Stimulated activated CD4-positive, alpha-beta T cell treated with anti-CD3 and anti-CD28 coated beads, TNF-alpha, amount 100 ng/mL, for 24 hours (primary cell): ENCODE measurements at regions not wholly inside any gene's neighbourhood (a gene's known extent, or its start where the extent isn't known, plus 50 kb on each side); places are given as distances from the start of the nearest gene placed in this dataset.

Experiments
- DNase-seq, 3 experiments: peaks; one replicate each; pipeline ENCODE4 v3.0.0-alpha.2; 2020; ENCODE audit warnings: low read depth in 3 of 3

DNA sequence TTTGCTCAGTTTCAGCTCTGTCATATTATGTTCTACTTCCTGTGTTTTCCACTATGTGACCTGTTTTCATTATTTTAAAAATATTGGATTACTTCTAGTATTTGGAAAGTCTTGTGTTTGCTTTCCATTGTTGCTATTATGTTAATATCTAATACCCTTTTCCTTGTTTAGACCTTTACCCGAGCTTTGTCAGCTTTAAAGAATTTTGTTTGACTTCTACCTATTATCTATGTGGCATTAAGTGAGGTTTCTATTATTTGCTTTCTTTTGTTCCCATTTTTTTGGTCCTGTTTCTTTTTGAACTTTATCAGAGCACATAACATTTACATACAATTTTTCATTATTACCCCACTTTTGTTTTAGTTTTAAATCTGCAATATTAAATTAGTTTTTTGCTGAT is 202.7 kb downstream of the MANEA start:
- DNase-seq = no peak

DNA sequence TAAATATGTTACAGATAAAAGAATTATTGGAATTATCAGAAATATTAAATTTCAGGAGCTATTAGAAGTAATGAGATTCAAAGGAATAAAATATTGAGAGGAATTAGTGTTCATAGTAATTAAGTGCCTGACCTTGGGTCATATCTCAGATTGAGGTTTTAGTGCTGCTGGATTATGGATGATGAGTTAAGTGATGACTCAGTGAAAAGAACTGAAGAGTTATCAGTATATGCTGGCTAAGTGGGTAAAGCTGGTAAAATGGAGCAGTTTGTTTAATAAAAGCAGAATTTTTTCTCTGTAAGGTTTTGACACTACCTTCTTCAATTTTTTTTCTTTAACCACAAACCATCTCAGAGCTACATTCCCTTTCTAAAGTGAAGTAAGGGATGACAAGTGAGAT is 206.7 kb downstream of the MANEA start:
- no peak for DNase-seq

DNA sequence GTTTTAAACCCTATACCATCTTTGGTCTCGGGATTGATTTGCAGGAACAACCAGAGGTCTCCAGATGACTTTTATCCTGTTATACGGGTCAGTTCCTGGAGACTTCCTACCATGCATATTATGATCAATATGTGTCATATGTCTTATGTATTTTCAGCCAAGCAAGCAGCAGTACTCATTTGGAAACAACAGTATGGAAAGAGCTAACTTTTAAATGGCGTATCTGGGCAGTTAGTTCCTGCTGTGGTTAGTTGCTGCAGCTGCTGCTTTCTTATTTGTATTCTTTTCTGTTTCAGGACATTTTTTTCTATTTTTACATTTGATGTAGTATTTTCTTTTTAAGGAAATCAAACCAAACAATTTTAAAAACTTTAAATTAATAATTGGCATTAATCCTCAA is 207.5 kb downstream of the MANEA start:
- no peak for DNase-seq

DNA sequence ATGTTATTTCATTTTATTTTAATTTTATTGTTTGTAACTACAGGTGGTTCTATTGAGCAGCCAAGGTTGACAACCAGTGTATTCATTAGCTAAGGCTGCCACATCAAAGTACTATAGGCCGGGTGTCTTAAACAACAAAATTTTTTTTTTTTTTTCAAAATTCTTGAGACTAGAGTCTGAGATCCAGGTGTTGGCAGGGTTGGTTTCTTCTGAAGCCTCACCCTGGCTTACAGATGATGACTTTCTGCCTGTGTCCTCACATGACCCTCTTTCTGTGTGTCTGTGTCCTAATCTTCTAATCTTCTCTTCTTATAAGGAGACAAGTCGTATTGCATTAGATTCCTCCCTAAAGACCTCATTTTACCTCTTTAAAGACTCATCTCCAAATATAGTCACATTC is 208.4 kb downstream of the MANEA start:
- no peak for DNase-seq

DNA sequence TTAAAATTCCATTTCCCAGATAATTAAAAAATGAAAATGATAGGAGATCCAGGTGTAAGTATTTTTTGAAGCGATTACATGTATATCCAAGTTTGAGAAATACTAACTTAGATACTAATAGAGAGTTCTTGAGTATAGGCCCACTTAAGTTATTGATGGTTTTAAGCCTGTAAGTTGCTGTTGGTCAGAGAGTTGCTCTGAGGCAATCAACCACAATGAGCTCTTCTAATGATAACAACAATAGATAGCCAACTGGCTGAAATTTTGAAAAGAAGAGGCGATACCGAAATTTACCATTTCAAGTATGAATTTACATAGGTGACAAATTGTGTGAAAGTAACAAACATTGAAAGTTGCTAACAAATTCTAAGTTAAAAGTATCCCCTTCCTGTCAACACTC is 209.5 kb downstream of the MANEA start:
- DNase-seq = no peak

DNA sequence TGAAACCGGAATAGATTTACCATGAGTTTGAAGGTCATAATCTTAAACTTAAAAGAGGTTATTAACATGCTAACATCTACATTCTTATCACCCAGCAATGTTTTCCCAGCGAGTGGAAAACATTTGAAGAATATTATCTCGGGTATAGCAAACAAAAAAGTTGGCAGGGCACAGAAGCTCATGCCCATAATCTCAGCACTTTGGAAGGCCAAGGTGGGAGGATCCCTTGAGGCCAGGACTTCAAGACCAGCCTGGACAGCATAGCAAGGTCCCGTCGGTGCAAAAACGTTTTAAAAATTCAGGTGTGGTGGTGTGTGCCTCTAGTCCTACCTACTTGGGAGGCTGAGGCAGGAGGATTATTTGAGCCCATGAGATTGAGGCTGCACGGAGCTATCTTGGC is 213.5 kb downstream of the MANEA start:
- no peak for DNase-seq

DNA sequence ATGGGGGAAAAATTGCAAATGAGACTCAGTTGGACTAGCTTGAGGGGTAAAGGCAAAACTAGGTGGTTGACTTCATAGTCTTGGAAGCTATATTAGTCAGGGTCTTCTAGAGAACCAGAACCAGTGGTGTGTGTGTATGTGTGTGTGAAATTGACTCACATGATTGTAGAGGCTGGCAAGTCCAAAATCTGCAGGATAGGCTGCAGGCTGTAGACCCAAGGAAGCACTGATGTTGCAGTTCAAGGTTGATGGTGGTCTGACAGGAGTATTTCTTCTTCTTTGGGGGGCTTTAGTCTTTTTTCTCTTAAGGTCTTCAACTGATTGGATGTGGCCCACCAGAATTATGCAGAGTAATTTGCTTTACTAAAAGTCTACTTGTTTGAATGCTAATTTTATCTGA is 217.4 kb downstream of the MANEA start:
- DNase-seq = no peak

DNA sequence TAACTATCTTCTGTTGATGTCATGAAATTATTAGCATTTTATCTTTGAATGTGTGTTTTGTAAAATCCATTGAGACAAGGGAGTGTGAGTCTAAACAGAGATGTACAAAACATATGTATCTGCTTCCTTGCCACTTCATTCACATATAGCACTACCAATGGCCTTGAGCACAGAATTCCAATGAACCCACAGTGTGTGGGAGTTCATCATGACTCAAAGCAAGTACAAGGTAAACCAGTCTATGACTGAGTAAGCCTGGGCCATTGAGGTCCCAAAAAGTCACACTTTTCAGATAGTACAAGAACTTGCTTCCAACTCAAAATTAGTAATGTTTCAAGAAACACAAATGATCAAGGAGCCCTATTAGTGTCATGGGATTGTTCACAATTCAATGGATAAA is 218.6 kb downstream of the MANEA start:
- DNase-seq = no peak

DNA sequence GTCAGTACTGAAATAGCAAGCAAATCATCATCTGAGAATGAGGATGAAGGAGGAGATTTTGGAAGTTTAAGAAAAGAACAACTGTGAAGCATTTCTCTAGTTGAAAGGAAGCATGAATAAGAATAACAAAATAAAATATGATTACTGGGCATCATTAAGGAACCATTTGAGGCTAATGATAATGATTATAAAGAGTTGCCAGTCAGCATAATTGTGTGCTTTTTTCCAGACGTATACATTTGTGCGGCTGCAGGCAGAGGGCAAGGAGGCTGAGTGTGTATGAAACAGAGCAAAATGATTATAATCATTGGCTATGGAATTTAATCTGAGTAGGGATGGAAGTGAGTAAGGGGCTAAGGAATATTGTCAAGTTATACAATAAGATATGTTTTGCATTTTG is 218.7 kb upstream of the FUT9 start:
- DNase-seq = no peak

DNA sequence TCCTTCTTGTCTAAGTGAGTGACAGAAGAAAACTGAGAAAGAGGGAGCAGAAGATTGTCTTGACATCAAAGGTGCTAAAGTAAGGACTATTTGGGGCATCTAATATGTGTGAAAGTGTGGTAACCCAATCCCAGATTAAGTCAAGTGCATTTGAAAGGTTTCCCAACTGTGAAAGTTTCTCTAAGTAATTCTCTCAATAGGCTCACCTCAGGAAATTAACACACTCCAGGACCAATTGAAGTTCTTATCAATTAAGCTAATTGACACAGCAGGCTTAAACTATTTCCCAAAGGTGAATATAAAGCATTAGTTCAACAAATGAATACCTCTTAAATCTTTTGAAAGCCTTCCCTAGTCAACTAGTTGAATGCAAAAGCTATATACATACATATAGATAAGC is 212.8 kb upstream of the FUT9 start:
- no peak for DNase-seq

DNA sequence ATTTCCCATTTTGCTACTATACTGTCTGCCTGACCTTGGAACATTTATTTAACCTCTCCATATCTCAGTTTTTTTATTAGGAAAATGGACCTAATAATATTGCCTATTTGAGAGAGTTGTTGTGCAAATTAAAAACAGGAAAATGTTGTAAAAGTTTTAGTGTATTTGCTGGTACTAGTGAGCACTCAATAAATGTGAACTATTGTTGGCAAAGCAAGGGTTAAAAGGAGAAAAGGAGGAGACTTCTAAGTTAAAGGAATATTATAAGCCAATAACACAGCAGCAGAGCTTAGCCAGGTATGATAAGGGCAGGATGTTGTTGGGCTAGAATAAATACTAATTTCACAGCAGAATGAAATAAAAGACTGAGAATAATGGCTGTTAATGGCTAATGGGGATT is 211.9 kb upstream of the FUT9 start:
- DNase-seq = no peak

DNA sequence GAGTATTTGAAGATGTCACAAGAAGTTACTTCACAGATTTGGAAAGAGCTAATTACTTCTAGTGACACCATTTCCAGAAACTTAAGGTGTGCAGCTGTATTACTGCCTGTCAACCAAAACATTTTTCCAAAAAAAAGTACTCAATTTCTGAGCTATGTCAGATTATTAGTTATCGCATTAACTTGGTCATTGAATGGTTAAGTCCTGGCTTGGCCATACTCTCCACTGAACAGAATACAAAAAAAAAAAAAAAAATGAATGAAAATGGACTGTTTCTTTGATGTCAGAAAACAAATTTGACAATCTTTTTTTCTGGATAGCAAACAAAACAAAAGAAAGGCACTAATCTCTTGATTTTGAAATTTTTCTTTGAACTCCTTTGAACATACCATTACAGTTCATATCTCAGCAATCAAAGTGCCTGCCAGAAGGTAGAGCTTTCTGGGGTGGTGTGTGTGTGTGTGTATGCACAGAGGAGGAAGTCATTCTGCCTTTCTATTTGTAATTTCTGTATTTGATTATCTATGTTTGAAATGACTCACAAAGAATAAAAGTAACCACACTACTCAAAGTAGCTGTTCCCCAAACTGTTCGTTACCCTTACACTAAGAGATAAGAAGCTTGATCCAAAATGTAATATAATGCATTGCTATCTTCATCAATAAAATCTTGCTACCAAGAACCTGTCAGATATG is 210.8 kb upstream of the FUT9 start:
- DNase-seq = no peak

DNA sequence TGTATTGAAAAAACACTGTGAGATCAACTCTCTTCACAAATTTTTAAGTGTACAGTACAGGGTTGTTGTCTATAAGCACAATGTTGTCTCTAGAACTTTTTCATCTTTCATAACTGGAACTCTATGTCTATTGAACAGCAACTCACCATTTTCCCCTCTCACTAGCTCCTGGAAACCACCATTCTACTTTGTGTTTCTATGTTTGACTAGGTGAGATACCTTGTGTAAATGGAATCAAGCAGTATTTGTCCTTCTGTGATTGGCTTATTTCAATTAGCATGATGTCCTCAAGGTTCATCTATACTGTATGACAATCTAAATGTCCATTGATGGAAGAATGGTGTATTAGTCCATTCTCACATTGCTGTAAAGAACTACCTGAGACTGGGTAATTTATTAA is 210.1 kb upstream of the FUT9 start:
- DNase-seq = no peak

DNA sequence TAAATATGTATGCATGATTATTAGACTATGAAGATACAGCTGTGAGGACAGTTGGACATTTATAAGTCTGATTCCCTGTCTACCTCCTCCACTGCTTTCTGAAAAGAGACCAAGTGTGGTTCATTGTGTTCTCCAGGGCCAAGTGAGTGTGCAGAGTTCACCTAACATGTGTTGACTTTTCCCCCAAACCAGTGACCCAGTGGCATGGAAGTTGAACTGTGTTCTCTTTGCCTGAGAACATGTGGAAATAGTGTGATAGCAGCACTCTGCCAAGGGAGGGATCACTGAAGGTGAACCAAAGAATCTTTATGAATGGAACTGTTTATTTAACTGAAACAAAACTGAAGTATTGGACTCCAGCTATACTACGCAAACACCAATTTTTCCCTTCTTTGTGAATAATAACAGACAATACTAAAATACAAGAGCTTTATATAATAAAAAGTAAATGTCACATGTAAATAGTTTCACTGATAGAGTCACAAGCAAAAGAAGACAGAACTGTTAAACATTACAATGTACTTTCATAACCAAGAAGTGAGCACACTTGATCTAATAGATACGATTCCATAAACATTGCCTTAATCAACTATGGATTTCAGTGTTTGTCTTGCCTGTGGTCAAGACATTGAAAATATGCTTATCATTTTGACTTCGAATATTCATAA is 200.3 kb upstream of the FUT9 start:
- DNase-seq = no peak

DNA sequence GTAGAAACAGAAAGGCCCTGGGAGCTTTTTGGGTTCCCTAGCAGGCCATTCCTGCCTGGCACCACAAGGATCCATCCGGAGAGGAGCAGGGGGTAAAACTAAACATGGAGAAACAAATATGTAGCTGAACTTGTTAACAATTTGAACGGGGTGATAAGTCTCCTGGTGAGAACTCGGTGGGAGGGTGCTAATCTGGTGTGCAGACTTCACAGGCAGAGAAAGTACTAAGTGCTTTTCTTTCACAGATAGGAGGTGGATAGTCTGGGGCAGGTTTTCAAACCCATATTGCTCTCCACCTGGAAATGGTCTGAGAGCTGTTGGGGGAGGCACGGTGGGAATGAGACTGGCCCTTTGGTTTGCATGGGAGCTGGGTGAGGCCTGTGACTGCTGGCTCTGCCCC is 196.3 kb upstream of the FUT9 start:
- DNase-seq = no peak

DNA sequence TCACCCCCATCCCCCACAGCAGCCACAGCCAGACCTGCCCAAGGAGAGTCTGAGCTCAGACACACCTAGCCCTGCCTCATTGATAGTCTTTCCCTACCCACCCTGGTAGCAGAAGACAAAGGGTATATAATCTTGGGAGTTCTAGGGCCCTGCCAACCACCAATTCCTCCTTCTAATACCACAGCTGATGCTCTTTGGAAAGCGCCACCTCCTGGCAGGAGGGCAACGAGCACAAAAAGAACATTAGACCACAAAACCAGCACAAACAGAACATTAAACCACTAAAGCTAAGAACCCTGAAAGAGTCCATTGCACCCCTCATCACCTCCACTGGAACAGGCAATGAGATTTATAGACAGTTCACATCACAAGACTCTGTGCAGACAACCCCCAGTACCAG is 195.8 kb upstream of the FUT9 start:
- DNase-seq = no peak

DNA sequence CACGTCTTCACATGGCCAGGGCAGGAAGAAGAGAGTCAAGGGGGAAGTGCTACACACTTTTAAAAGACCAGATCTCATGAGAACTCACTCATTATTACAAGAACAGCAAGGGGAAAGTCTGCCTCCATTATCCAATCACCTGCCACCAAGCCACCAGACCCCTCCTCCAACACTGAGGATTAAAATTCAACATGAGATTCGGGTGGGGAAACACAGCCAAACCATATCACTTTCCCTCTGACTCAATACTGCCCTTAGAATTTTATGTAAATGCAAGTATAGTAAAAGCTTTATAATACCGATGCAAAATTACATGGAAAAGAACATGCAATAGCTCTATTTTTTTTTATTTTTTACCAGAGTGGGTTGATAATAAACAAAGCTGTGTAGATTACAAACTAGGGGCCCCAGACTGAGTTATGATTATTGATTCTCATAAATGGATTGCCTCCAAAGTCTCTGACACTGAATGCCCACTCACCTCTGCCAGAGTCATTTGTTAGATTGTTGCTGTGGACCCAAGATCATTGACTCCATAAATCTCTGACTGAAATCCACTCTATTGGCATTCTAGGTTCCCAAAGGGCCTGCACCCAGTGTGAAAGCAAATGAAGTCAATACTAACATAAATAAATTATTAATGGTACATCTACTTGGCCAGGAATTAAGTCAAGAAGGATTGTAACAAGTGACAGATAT is 184.8 kb upstream of the FUT9 start:
- DNase-seq = no peak

DNA sequence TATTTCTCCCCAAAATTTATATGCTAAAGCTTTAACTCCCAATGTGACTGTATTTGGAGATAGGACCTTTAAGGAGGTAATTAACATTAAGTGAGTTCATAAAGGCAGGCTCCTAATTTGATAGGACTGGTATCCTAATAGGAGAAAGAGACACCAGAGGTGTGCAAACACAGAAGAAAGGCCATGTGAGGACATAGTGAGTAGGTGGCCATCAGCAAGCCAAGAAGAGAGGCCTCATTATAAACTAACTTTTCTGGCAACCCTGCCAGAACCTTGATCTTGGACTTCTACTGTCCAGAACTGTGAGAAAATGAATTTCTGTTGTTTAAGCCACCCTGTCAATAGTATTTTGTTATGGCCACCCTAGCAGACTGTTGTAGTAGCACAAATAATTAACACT is 177.9 kb upstream of the FUT9 start:
- DNase-seq = no peak

DNA sequence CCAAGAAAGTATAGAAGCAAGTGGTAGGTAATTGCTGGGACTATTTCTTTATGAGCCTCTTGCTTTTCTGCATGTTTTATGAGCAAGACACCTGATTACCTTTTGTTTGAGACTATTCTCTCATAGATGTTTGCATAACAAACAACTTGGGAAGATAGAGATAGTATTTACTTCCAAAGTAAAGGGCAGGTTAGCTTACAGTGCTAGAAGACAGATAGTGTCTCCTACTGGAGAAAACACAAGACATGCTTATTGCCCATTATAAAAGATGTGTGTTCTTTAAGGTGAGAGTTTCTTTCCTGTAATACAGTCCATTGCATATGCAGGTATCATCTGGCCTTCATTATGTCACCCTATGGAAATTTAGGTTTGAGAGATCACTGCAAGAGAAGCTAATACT is 174.2 kb upstream of the FUT9 start:
- no peak for DNase-seq

DNA sequence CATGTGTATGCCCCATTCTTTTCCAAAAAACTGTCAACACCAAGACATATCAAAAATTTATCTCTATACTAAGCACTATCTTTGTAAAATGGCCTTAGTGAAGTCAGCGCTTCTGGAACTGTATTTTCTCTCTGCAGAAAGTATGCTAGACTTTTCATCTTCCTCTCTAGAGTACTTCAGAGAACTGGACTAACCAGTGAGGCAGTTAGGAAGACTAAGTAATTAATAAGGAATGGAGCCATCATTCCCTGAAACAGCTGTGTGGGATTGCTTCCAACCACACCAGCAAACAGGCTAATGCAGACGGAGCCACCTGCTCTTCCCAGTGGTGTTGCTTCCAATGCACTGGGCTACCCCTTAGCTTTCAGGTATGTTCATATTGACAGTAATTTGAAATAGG is 169.1 kb upstream of the FUT9 start:
- DNase-seq = no peak

DNA sequence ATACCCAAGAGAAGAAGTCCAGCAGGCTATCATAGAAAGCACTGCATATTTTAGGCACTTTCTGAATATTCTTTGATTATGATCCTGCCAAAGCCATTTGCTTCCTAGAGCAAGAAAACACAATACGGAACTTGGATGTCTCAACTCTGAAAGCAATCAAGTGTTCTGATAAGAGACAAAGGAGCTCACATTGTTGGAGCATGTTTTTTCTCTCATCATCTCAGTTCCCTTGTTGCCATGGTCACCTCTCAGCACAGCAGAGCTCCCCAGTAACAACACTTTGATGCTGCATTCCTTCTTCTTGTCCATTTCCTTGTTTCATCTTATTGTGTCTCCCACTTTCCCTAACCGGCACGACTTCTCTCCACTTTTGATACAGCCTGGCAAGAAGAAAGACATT is 168.7 kb upstream of the FUT9 start:
- DNase-seq = no peak

DNA sequence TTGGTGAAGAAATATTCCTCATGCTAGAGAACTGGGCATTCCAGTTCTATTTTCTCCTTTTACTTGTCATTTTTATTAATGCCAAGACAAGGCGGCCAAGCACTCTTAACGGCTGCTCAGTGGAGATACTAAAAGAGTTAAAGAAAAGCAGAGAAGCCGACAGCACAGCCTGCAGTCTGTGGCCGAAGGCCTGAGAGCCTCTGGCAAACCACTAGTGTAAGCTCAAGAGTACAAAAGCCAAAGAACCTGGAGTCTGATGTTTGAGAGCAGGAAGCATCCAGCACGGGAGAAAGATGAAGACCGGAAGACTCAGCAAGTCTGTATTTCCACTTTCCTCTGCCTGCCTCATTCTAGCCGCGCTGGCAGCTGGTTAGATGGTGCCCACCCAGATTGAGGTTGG is 167.1 kb upstream of the FUT9 start:
- DNase-seq = no peak

DNA sequence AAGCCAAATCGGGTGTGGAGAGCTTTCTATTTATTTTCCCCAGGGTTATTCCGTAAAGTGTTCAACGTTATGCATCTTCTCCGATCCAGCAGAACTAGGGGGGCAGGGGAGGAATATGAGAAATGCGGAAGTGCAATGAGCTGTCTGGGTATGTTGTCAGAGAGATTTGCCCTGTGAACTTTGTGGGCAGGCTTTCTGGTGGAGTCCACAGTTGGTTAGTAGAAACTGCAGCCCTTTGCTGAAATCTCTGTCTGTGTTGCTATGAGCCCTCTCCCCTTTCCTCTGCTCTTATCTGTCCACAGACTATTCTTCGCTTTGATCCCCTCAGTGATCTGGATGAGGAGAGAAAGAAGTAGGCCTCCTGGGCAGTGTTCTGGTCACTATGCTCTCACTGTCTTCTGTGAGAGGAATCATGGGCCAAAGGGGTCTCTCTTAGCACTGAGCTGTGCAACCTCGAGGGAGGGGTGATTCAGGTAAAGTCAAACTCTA is 158.9 kb upstream of the FUT9 start:
- no peak for DNase-seq
